Smooth muscle cell (in vitro differentiated cells): ENCODE measurements at regions not wholly inside any gene's neighbourhood (a gene's known extent, or its start where the extent isn't known, plus 50 kb on each side); places are given as distances from the start of the nearest gene placed in this dataset.
"Not testable (repeated sequence)": the region's sequence is repeated elsewhere in the genome, so short reads cannot be mapped to it uniquely, and the experiment has no call there.

ENCODE experiments used
- DNase-seq: peaks from one replicate; lab custom pipeline; 2025; ENCODE audit not compliant: unreplicated experiment; lab: John Stamatoyannopoulos, UW
- H2AFZ ChIP-seq: fragments of 200-600 bp; sonication (generic); 2 replicates; pipeline ENCODE4 v1.6.0; 2016; ENCODE audit warnings: antibody characterized with exemption, low read depth, mild to moderate bottlenecking
- H3F3A ChIP-seq: fragments of 200-600 bp; sonication (generic); 2 replicates; pipeline ENCODE4 v1.6.0; 2017; ENCODE audit warnings: antibody characterized with exemption, low read depth
- H3K27ac ChIP-seq: fragments of 200-600 bp; sonication (generic); 2 replicates; pipeline ENCODE4 v1.5.1; 2016; ENCODE audit warnings: low read depth, mild to moderate bottlenecking
- H3K27me3 ChIP-seq: fragments of 200-600 bp; sonication (generic); 2 replicates; pipeline ENCODE4 v1.6.1; 2016; ENCODE audit warnings: low read depth, mild to moderate bottlenecking
- H3K36me3 ChIP-seq: fragments of 200-600 bp; sonication (generic); 2 replicates; pipeline ENCODE4 v1.5.1; 2016; ENCODE audit warnings: low read depth
- H3K4me1 ChIP-seq: fragments of 200-600 bp; sonication (generic); 2 replicates; pipeline ENCODE4 v1.5.1; 2016; ENCODE audit warnings: low read depth
- H3K4me2 ChIP-seq: fragments of 200-600 bp; sonication (generic); 2 replicates; pipeline ENCODE4 v1.6.0; 2016; ENCODE audit warnings: mild to moderate bottlenecking
- H3K4me3 ChIP-seq: fragments of 200-600 bp; sonication (generic); 2 replicates; pipeline ENCODE4 v1.5.1; 2016; ENCODE audit warnings: mild to moderate bottlenecking
- H3K79me2 ChIP-seq: fragments of 200-600 bp; sonication (generic); 2 replicates; pipeline ENCODE4 v1.6.0; 2016; ENCODE audit warnings: low read depth, mild to moderate bottlenecking
- H3K9ac ChIP-seq: fragments of 200-600 bp; sonication (generic); 2 replicates; pipeline ENCODE4 v1.6.0; 2016; ENCODE audit warnings: low read depth
- H3K9me3 ChIP-seq: fragments of 200-600 bp; sonication (generic); replicated peaks from 2 replicates; pipeline ENCODE4 v1.5.1; 2016; ENCODE audit warnings: low read depth
- H4K20me1 ChIP-seq: fragments of 200-600 bp; sonication (generic); 2 replicates; pipeline ENCODE4 v1.6.0; 2016; ENCODE audit warnings: low read depth
- WGBS: methylation state at CpG from one replicate; pipeline ENCODE4 v1.1.7; 2016; ENCODE audit warnings: low lambda C conversion rate; 5-methylcytosine and 5-hydroxymethylcytosine counted together
- TF ChIP-seq, protein P1 (sequence below): fragments of 200-600 bp; sonication (generic); IDR thresholded peaks from 2 replicates; pipeline ENCODE4 v1.5.1; 2017; ENCODE audit warnings: borderline replicate concordance, mild to moderate bottlenecking, antibody characterized with exemption; ENCODE audit not compliant: insufficient read depth, poor library complexity, severe bottlenecking

DNA sequence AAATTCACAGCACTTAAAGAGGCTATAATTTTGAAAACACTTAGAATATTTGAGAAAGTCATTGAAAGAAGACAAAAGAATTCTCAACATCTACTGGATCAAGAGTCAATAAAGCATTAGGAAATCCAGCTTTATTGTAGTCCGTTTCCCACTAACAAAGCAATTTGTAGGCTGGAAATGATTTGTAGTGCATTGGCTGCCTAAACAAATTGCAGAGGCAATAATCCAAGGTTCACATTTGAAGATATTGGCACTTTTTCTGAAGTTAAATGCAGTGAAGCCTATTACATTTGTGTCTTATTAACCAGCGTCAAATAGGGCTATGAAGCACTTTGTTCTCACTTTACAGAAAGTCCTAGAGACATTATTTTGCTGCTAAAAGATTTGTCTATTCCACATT, 848.1 kb upstream of the SLITRK1 start:
- 94% methylated on average over 2 of the region's 2 CpGs for WGBS

GRCh38 chr13:84705982-84706710, 823.9 kb upstream of the SLITRK1 start:
- Histone ChIP-seq H3K4me2 (no peak overlapping the region), H2AFZ (no peak overlapping the region), H3K9me3 (no peaks in the 10 kb centered on the region), H3K27me3 (no peaks in the 10 kb centered on the region), H4K20me1 (no peaks in the 10 kb centered on the region), H3K4me1 (no peaks in the 10 kb centered on the region), H3K27ac (no peak overlapping the region), H3K9ac (no peak overlapping the region), H3F3A (no peaks in the 10 kb centered on the region), H3K36me3 (no peaks in the 10 kb centered on the region), H3K4me3 (no peak overlapping the region), H3K79me2 (no peaks in the 10 kb centered on the region)
- WGBS, result 97% methylated on average over 2 of the region's 2 CpGs
- TF ChIP-seq, protein P1, sequence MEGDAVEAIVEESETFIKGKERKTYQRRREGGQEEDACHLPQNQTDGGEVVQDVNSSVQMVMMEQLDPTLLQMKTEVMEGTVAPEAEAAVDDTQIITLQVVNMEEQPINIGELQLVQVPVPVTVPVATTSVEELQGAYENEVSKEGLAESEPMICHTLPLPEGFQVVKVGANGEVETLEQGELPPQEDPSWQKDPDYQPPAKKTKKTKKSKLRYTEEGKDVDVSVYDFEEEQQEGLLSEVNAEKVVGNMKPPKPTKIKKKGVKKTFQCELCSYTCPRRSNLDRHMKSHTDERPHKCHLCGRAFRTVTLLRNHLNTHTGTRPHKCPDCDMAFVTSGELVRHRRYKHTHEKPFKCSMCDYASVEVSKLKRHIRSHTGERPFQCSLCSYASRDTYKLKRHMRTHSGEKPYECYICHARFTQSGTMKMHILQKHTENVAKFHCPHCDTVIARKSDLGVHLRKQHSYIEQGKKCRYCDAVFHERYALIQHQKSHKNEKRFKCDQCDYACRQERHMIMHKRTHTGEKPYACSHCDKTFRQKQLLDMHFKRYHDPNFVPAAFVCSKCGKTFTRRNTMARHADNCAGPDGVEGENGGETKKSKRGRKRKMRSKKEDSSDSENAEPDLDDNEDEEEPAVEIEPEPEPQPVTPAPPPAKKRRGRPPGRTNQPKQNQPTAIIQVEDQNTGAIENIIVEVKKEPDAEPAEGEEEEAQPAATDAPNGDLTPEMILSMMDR, result no peak
- no peak for DNase-seq

More for the DNA sequence above, 848.1 kb upstream of the SLITRK1 start:
- no peaks in the 10 kb centered on the region for H3F3A ChIP-seq
- H2AFZ ChIP-seq, result no peak overlapping the region
- peaks cover 9% of the 10 kb centered on the region for H3K4me1 ChIP-seq
- H3K9me3 ChIP-seq, result no peaks in the 10 kb centered on the region
- H3K4me3 ChIP-seq, result no peak overlapping the region
- no peak overlapping the region for H3K4me2 ChIP-seq
- H3K9ac ChIP-seq, result no peak overlapping the region
- H3K27ac ChIP-seq, result no peak overlapping the region
- no peaks in the 10 kb centered on the region for H3K79me2 ChIP-seq
- H3K27me3 ChIP-seq, result no peaks in the 10 kb centered on the region
- no peak for DNase-seq
- H3K36me3 ChIP-seq, result no peaks in the 10 kb centered on the region
- H4K20me1 ChIP-seq, result no peaks in the 10 kb centered on the region
- TF ChIP-seq, protein P1, result no peak

GRCh38 chr13:84702174-84702573, 819.9 kb upstream of the SLITRK1 start:
- Histone ChIP-seq H3K27ac (no peak overlapping the region), H3K4me1 (no peaks in the 10 kb centered on the region), H3K4me3 (no peak overlapping the region), H3K36me3 (no peaks in the 10 kb centered on the region), H4K20me1 (no peaks in the 10 kb centered on the region), H3K9me3 (no peaks in the 10 kb centered on the region), H2AFZ (no peak overlapping the region), H3K9ac (no peak overlapping the region), H3K79me2 (no peaks in the 10 kb centered on the region), H3K4me2 (no peak overlapping the region), H3K27me3 (no peaks in the 10 kb centered on the region), H3F3A (no peaks in the 10 kb centered on the region)
- no peak for DNase-seq
- WGBS, result 92% methylated on average over 11 of the region's 11 CpGs
- TF ChIP-seq, protein P1, result no peak

GRCh38 chr13:84697591-84697990, 815.3 kb upstream of the SLITRK1 start:
- not testable (repeated sequence) for H4K20me1 ChIP-seq, H3K27ac ChIP-seq, H3F3A ChIP-seq, H3K27me3 ChIP-seq, H3K4me2 ChIP-seq, H2AFZ ChIP-seq, H3K4me1 ChIP-seq, DNase-seq, H3K4me3 ChIP-seq, H3K36me3 ChIP-seq, H3K9me3 ChIP-seq, H3K79me2 ChIP-seq, H3K9ac ChIP-seq
- WGBS, result 78% methylated on average over 1 of the region's 1 CpG
